CD8-positive, alpha-beta memory T cell (primary cell): ENCODE measurements at regions not wholly inside any gene's neighbourhood (a gene's known extent, or its start where the extent isn't known, plus 50 kb on each side); places are given as distances from the start of the nearest gene placed in this dataset.
"Not testable (repeated sequence)": the region's sequence is repeated elsewhere in the genome, so short reads cannot be mapped to it uniquely, and the experiment has no call there.

Source experiments
- CTCF ChIA-PET: fragments of 350-600 bp; sonication (Branson Sonifier 250); formaldehyde crosslinking; loops from one replicate; lab custom pipeline; 2021; ENCODE audit warnings: antibody characterized with exemption; lab: Charles Lee
- POLR2A ChIA-PET: fragments of 350-600 bp; sonication (Branson Sonifier 250); formaldehyde crosslinking; loops from one replicate; lab custom pipeline; 2021; ENCODE audit warnings: antibody characterized with exemption; lab: Charles Lee
- DNase-seq, 5 donors: peaks; one replicate each; pipeline versions ENCODE4 v3.0.0 to v3.0.0-alpha.2; 2020 to 2022; ENCODE audit warnings: mixed read lengths in 1 of 5
- H3K27ac ChIP-seq: one replicate; pipeline ENCODE4 v1.7.0; 2013; ENCODE audit warnings: low read depth, mild to moderate bottlenecking, low read length, moderate library complexity
- H3K27me3 ChIP-seq: 2 replicates; pipeline ENCODE4 v1.7.0; 2013; ENCODE audit warnings: low read length, mild to moderate bottlenecking; ENCODE audit not compliant: insufficient read depth, poor library complexity, severe bottlenecking
- H3K36me3 ChIP-seq: 2 replicates; pipeline ENCODE4 v1.7.0; 2013; ENCODE audit warnings: mild to moderate bottlenecking, low read length, moderate library complexity; ENCODE audit not compliant: insufficient read depth
- H3K4me1 ChIP-seq: 2 replicates; pipeline ENCODE4 v1.7.0; 2013; ENCODE audit warnings: mild to moderate bottlenecking, low read length, moderate library complexity; ENCODE audit not compliant: insufficient read depth
- H3K4me3 ChIP-seq: 2 replicates; pipeline ENCODE4 v1.7.0; 2013; ENCODE audit warnings: mild to moderate bottlenecking, low read length
- H3K9me3 ChIP-seq: 2 replicates; pipeline ENCODE4 v1.7.0; 2013; ENCODE audit warnings: mild to moderate bottlenecking, low read length
- H3K27ac Mint-ChIP-seq, 8 donors: one replicate each; pipeline ENCODE4 v1.8.0; 2020 to 2021; ENCODE audit warnings: mixed read lengths in 8 of 8, mild to moderate bottlenecking in 6 of 8, inconsistent platforms in 3 of 8, moderate library complexity in 3 of 8
- H3K27me3 Mint-ChIP-seq, 2 donors: one replicate each; pipeline ENCODE4 v1.8.0; 2020 to 2021; ENCODE audit warnings: mixed read lengths in 2 of 2, mild to moderate bottlenecking in 1 of 2, moderate library complexity in 1 of 2
- H3K36me3 Mint-ChIP-seq, 3 donors: one replicate each; pipeline ENCODE4 v1.8.0; 2020 to 2021; ENCODE audit warnings: mixed read lengths in 3 of 3, inconsistent platforms in 1 of 3, mild to moderate bottlenecking in 1 of 3
- H3K4me1 Mint-ChIP-seq, 3 donors: one replicate each; pipeline ENCODE4 v1.8.0; 2020 to 2021; ENCODE audit warnings: mixed read lengths in 3 of 3, inconsistent platforms in 1 of 3, mild to moderate bottlenecking in 1 of 3
- H3K4me3 Mint-ChIP-seq, 7 donors: one replicate each; pipeline ENCODE4 v1.8.0; 2020 to 2021; ENCODE audit warnings: mixed read lengths in 7 of 7, mild to moderate bottlenecking in 6 of 7, moderate library complexity in 4 of 7, inconsistent platforms in 2 of 7
- H3K9me3 Mint-ChIP-seq, 5 donors: one replicate each; pipeline ENCODE4 v1.8.0; 2020 to 2022; ENCODE audit warnings: mixed read lengths in 5 of 5, mild to moderate bottlenecking in 3 of 5, moderate library complexity in 2 of 5, inconsistent platforms in 1 of 5

GRCh38 chr18:45339810-45340550, 275.3 kb upstream of the SLC14A2 start:
- Histone ChIP-seq H3K4me3 (no peak overlapping the region), H3K27ac (no peak overlapping the region), H3K27me3 (no peaks in the 10 kb centered on the region), H3K4me1 (no peaks in the 10 kb centered on the region), H3K9me3 (no peaks in the 10 kb centered on the region), H3K36me3 (no peaks in the 10 kb centered on the region)
- H3K27ac Mint-ChIP-seq = no peak overlapping the region
- POLR2A ChIA-PET = no interaction called here
- H3K27me3 Mint-ChIP-seq = peaks cover 4 to 9% of the 10 kb centered on the region in 2 donors
- H3K36me3 Mint-ChIP-seq = no peaks in the 10 kb centered on the region
- CTCF ChIA-PET = interaction anchor here (1.0 kb wide), 1 partner anchor 45 kb away, joined by 3 read pairs; no protein-coding TSS in a partner anchor
- H3K4me1 Mint-ChIP-seq = no peaks in the 10 kb centered on the region
- DNase-seq = no peak
- H3K9me3 Mint-ChIP-seq = peaks cover 0 to 2% (median 0%) of the 10 kb centered on the region in 5 donors
- no peak overlapping the region for H3K4me3 Mint-ChIP-seq

GRCh38 chr18:45340884-45341283, 274.4 kb upstream of the SLC14A2 start:
- H3K4me3 ChIP-seq = no peak overlapping the region
- H3K9me3 ChIP-seq = no peaks in the 10 kb centered on the region
- no peaks in the 10 kb centered on the region for H3K36me3 Mint-ChIP-seq
- no peak overlapping the region for H3K27ac Mint-ChIP-seq
- peaks cover 4 to 9% of the 10 kb centered on the region in 2 donors for H3K27me3 Mint-ChIP-seq
- no peaks in the 10 kb centered on the region for H3K4me1 Mint-ChIP-seq
- no peaks in the 10 kb centered on the region for H3K4me1 ChIP-seq
- DNase-seq = no peak
- ChIA-PET POLR2A (no interaction called here), CTCF (no interaction called here)
- H3K27ac ChIP-seq = no peak overlapping the region
- H3K27me3 ChIP-seq = no peaks in the 10 kb centered on the region
- no peak overlapping the region for H3K4me3 Mint-ChIP-seq
- no peaks in the 10 kb centered on the region for H3K9me3 Mint-ChIP-seq
- no peaks in the 10 kb centered on the region for H3K36me3 ChIP-seq

DNA sequence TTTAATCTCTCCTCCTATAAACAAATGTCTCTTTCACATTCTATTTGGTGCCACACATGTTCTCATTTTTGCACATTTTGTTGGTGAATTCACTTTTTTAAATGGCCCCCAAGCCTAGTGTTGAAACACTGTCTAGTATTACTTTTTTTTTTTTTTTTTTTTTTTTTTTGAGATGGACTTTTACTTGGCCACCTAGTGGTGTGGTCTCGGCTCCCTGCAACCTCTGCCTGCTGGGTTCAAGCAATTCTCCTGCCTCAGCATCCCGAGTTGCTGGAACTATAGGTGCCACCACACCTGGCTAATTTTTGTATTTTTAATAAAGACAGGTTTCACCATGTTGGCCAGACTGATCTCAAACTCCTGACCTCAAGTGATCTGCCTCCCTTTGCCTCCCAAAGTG, 273.8 kb upstream of the SLC14A2 start:
- no peak overlapping the region for H3K4me3 Mint-ChIP-seq
- peaks cover 4 to 9% of the 10 kb centered on the region in 2 donors for H3K27me3 Mint-ChIP-seq
- no peaks in the 10 kb centered on the region for H3K4me1 ChIP-seq
- H3K27ac Mint-ChIP-seq = no peak overlapping the region
- no peaks in the 10 kb centered on the region for H3K9me3 ChIP-seq
- H3K9me3 Mint-ChIP-seq = no peaks in the 10 kb centered on the region
- POLR2A ChIA-PET = no interaction called here
- CTCF ChIA-PET = no interaction called here
- DNase-seq = no peak
- no peaks in the 10 kb centered on the region for H3K27me3 ChIP-seq
- H3K4me3 ChIP-seq = no peak overlapping the region
- no peaks in the 10 kb centered on the region for H3K36me3 Mint-ChIP-seq
- no peak overlapping the region for H3K27ac ChIP-seq
- H3K4me1 Mint-ChIP-seq = no peaks in the 10 kb centered on the region
- no peaks in the 10 kb centered on the region for H3K36me3 ChIP-seq

DNA sequence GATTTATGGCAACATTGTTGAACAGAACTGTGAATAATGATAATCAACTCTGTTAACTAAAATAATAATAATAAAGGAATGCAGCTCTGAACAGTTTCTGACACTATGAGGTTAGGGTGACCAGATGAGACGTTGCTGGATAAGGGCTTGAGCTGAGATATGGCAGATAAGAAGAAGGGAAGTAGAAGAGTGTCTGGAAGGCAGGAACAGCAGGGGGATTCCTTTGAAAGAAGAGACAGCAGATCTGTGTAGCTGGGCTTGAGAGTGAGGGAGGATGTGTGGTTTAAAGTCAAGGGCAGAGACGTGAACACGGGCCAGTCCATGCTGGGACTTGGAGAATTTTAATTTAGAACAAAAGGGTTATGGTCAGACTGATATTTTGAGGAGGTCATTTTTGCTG, 273.1 kb upstream of the SLC14A2 start:
- POLR2A ChIA-PET = no interaction called here
- H3K27ac Mint-ChIP-seq = no peak overlapping the region
- no peak overlapping the region for H3K27ac ChIP-seq
- no peak for DNase-seq
- no peak overlapping the region for H3K4me3 ChIP-seq
- H3K4me3 Mint-ChIP-seq = no peak overlapping the region
- no peaks in the 10 kb centered on the region for H3K9me3 Mint-ChIP-seq
- no peaks in the 10 kb centered on the region for H3K36me3 ChIP-seq
- H3K27me3 Mint-ChIP-seq = peaks cover 4 to 9% of the 10 kb centered on the region in 2 donors
- CTCF ChIA-PET = no interaction called here
- no peaks in the 10 kb centered on the region for H3K27me3 ChIP-seq
- no peaks in the 10 kb centered on the region for H3K36me3 Mint-ChIP-seq
- H3K9me3 ChIP-seq = no peaks in the 10 kb centered on the region
- H3K4me1 ChIP-seq = no peaks in the 10 kb centered on the region
- no peaks in the 10 kb centered on the region for H3K4me1 Mint-ChIP-seq

- peak overlapping the region in 1 of 8 donors; percentile 3 for H3K27ac Mint-ChIP-seq
- CTCF ChIA-PET = no interaction called here
- Histone ChIP-seq H3K27ac (no peak overlapping the region), H3K4me3 (no peak overlapping the region), H3K36me3 (no peaks in the 10 kb centered on the region), H3K9me3 (no peaks in the 10 kb centered on the region), H3K4me1 (no peaks in the 10 kb centered on the region), H3K27me3 (no peaks in the 10 kb centered on the region)
- H3K4me1 Mint-ChIP-seq = no peaks in the 10 kb centered on the region
- DNase-seq = no peak
- H3K36me3 Mint-ChIP-seq = no peaks in the 10 kb centered on the region
- no peak overlapping the region for H3K4me3 Mint-ChIP-seq
- peaks cover 4 to 9% of the 10 kb centered on the region in 2 donors for H3K27me3 Mint-ChIP-seq
- H3K9me3 Mint-ChIP-seq = no peaks in the 10 kb centered on the region
- POLR2A ChIA-PET = no interaction called here
Measured at GRCh38 chr18:45342653-45343052, 272.6 kb upstream of the SLC14A2 start.

GRCh38 chr18:45343365-45343764, 271.9 kb upstream of the SLC14A2 start:
- Histone ChIP-seq H3K36me3 (no peaks in the 10 kb centered on the region), H3K9me3 (no peaks in the 10 kb centered on the region), H3K27me3 (no peaks in the 10 kb centered on the region), H3K27ac (no peak overlapping the region), H3K4me3 (no peak overlapping the region), H3K4me1 (no peaks in the 10 kb centered on the region)
- Mint-ChIP-seq H3K27ac (no peak overlapping the region), H3K36me3 (no peaks in the 10 kb centered on the region), H3K4me1 (no peaks in the 10 kb centered on the region), H3K4me3 (no peak overlapping the region), H3K9me3 (no peaks in the 10 kb centered on the region), H3K27me3 (peaks cover 2 to 9% of the 10 kb centered on the region in 2 donors)
- ChIA-PET POLR2A (no interaction called here), CTCF (no interaction called here)
- no peak for DNase-seq

DNA sequence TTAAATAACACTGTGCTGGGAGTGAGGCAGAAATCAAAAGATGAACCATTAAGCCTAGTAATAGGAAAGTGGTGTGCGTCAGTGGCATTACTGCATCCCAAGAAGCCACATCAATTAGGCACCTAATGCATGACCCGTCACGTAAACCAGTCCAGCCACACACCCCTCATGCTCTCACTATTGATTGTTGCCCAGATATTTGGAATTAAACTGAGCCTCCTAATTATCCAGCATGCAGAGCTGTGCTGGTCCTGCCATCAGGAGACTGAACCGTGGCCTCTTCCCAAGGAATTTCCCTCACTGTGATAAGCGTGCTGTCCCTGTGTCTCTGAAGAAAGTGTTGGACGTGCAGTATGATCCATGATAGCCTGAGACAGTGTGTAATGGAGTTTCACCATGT, 270.6 kb upstream of the SLC14A2 start:
- H3K27me3 ChIP-seq, POLR2A ChIA-PET, H3K36me3 ChIP-seq, H3K4me1 ChIP-seq, CTCF ChIA-PET, H3K4me3 ChIP-seq, H3K36me3 Mint-ChIP-seq, DNase-seq, H3K9me3 ChIP-seq, H3K9me3 Mint-ChIP-seq, H3K4me1 Mint-ChIP-seq, H3K27me3 Mint-ChIP-seq, H3K4me3 Mint-ChIP-seq, H3K27ac ChIP-seq, H3K27ac Mint-ChIP-seq: not testable (repeated sequence)

GRCh38 chr18:45349019-45349418, 266.3 kb upstream of the SLC14A2 start:
- H3K27me3 Mint-ChIP-seq = peaks cover 0 to 3% of the 10 kb centered on the region in 2 donors
- H3K27ac Mint-ChIP-seq = no peak overlapping the region
- Histone ChIP-seq H3K9me3 (no peaks in the 10 kb centered on the region), H3K36me3 (no peaks in the 10 kb centered on the region), H3K4me1 (no peaks in the 10 kb centered on the region), H3K4me3 (no peak overlapping the region), H3K27ac (no peak overlapping the region), H3K27me3 (no peaks in the 10 kb centered on the region)
- H3K9me3 Mint-ChIP-seq = no peaks in the 10 kb centered on the region
- H3K36me3 Mint-ChIP-seq = no peaks in the 10 kb centered on the region
- POLR2A ChIA-PET = no interaction called here
- no peaks in the 10 kb centered on the region for H3K4me1 Mint-ChIP-seq
- no peak for DNase-seq
- CTCF ChIA-PET = no interaction called here
- H3K4me3 Mint-ChIP-seq = no peak overlapping the region
